ENCODE measurements at regions not wholly inside any gene's neighbourhood (a gene's known extent, or its start where the extent isn't known, plus 50 kb on each side); places are given as distances from the start of the nearest gene placed in this dataset.

DNA sequence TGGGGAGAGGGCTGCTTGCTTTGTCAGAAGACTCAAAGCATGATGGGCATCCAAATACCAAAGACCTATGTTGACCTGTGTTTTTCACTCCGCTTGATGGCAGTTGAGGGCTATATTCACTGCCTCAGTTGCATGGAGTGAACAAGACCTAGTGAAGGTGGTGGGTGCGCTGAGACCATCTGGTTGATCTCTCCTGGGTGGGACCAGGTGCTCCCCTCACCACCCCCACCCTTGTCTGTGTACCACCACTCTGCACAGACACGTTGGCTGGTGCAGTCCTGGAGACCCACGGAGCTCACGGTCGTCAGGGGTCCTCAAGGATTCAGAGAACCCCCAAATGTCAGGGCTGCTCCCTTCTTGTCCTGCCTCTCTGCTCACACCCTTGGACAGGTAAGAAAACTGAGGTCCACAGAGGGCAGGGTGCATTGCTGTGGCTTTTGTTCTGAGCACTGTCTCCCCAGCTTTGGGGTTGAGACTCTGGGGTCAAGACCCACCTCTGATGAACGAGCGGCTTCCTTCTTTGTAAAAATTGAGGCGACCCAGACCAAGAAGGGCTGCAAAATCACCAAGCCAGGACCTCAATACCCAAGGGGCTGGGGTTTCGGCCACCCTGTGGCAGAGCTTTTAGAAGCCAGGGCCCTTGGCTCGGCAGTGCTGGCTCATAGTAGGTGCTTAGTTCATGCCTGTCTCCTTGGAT lies 166.3 kb upstream of the RTL1 start:
- DNase-seq, result no peak

DNA sequence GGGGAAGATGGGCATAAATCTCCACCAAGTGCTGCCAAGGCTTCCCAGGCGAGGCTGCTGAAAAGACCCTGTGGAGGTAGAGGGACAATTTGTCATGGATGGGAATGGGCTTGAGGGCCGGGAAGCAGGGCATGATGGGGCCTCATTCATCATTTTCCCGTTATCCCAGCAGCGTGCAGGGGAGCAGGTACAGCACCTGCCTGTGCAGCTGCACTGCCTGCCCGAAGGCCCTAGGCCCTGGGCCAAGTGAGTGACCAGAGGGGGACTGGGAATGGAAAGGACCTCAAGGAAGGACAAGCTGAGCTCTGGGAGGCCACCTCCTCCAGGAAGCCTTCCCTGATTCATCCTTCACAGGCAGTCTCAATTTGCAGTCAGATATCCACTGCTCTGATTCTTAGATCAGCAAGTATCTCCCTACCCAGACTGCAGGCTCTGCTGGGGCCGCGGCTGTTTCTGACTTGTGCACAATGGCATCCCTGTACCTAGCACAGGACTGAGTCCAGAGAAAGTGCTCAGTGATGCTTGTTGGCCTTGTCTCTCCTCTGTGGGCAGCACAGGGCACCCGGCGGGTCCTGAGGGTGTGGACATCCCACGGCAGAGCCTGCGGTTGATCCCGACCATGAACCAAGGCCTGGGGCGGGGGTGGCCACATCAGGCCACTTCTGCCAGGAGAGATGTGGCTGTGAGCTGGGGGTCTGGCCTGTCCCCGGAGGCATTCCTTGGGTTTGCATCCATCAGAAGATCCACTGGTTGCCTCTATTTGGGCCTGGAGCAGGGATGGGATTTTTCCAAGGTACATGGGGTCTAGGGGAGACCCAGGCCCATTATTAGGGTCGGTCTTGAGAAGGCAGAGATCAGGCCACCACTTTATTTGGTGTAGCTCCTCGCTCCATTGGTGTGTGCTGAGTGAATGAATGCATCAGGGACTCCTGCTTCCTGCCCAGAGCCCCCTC lies 167.3 kb upstream of the RTL1 start:
- no peak for DNase-seq

DNA sequence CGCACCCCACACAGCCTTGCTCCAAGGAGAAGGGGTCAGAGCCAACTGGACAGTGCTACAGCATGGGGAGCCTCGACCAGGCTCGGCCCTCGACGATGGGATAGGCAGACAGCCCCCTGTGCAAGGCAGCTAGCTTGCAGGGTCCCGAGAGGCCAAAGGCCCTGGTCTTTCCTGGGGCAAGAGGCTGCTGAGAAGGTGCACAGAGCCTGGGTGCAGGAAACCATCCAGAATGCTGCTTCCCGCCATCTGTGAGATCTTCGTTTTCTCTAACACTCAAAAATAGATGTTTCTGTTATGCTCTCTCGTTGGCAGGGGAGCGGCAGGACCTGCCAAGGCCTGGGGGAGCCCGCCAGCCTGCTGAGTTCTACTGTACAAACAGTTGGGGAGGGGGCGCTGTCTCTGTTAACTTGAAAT lies 168.0 kb upstream of the RTL1 start:
- no peak for DNase-seq

GRCh38 chr14:101072070-101072469 lies 168.5 kb upstream of the RTL1 start:
- DNase-seq, result no peak

DNA sequence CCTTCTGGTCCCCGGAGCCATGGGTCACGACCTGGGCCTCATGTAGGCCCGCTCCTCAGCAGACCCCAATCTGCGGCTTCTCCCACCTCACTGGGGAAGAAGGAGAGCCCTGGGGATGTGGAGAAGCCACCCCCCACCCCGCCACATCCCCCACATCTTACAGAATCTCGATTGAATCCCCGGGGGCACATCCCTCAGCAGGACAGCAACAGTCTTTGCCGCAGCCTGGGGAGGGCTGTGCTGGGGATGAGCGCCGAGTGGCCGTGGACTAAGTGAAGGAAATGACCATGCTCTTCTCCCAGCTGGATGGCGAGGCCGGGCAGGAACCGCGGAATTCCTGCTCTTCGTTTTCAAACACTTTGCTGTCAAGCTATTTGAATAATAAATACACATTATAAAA lies 169.0 kb upstream of the RTL1 start:
- DNase-seq, result no peak

GRCh38 chr14:101072945-101073597 lies 169.5 kb upstream of the RTL1 start:
- no peak for DNase-seq

GRCh38 chr14:101073598-101073965 lies 170.1 kb upstream of the RTL1 start:
- no peak for DNase-seq

DNA sequence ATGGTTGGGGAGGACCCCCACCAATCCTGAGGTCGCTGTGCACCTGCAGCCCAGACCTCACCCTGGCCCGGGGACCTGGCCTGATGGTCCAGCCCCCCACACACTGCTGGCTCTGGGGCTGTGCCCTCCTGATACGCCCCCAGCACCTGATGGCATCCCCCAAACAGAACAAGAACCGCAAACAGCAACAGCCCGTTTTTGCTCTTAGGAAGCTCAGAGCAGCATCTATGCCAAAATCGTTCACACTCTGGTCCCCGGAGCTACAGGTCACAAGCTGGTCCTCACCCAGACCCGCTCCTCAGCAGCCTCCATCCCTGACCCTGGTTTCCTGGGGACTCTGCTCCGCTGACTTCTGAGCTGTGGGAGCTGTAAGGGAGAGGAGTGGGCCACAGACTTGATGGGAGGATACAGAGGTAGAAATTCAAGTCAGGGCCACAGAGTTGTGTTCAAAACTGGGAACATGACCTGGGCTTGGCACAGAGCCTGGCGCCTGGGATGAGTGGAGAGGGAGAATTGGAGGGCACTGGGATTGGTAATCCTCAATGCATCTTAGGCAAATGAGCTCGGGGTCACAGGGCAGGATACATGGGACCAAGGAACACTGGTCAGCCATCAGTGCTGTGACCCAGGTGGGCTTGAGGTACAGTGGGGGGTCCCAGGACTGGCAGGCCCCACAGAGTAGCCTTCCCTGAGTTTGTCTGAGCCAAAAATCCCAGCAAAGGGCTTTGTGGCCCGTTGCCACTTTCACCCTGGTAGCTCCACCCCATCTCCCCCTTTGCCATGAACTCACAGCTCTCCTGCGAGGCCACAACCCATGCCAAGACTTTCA lies 170.9 kb upstream of the RTL1 start:
- no peak for DNase-seq

- no peak for DNase-seq
Measured at GRCh38 chr14:101075025-101075800, 171.7 kb upstream of the RTL1 start.

GRCh38 chr14:101075801-101076413 lies 172.4 kb upstream of the RTL1 start:
- no peak for DNase-seq

DNA sequence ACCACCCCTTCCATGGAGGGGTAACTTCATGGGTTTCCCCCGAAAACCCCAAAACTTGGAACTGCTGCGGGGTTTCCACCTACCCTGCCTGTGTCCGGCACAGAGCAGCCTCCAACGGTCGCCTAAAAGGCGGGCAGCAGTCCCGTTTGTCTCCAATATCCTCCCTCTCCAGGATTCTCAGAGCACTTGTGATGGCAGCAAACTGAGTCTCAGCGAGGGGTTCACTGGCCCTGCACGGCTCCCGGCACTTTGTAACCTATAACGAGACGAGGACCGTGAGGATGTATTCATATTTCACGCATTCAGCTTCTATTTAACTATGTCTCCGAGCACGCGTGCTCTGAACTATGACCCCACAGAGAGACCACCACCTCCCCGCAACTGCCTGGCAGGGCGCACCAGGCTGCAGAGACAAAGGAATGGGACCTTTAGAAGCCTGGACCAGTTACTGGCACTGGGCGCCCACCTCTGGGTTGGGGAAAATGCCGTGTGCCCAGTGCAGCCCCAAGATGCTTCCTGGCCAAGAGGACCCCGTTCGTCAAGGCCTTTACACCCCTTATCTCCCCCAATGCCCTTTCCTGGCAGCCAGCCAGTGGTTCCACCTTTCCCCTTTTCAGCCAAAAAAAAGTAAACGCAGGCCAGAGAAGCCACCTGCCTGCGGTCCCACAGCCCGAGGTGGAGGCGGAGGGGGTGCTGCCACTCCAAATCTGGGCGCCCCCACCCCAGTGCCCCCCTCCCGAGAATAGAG lies 173.1 kb upstream of the RTL1 start:
- DNase-seq, result no peak

DNA sequence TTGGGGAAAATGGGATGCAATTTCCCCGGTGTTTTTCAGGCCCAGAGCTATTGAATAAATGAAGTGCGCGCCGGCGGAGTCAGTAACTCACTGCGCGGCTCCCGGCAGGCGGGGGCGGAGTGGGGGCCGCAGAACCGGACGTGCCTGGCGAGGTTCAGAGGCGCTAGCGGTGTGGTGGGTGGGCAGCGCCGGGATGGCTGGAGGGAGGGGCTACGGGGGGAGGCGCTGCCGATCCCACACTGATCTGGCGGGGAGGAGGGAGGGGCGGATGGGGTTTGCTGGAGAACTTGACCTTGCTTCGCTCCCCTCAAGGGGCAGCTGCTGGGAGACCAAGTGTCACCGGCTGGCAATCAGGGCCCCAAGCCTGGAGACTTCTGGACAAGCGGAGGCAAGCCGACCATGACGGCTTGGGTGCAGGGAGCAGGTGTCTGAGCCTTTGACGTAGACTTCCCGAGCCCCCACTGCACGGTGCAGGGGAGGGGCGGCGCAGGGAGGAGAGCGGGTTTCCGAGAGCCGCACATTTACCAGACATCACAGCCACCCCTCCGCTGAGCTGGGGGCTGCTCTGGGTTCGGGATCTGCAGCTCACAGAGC lies 174.1 kb upstream of the RTL1 start:
- no peak for DNase-seq

- no peak for DNase-seq
Measured at GRCh38 chr14:101078170-101078891, 174.8 kb upstream of the RTL1 start.

- no peak for DNase-seq
Measured at GRCh38 chr14:101078892-101079221, 175.3 kb upstream of the RTL1 start.

GRCh38 chr14:101080922-101081593 lies 177.5 kb upstream of the RTL1 start:
- no peak for DNase-seq

GRCh38 chr14:101082036-101082435 lies 178.5 kb upstream of the RTL1 start:
- no peak for DNase-seq

- DNase-seq, result no peak
Measured at GRCh38 chr14:101082436-101083384, 179.2 kb upstream of the RTL1 start.
